K562 (cell line): ENCODE measurements at regions not wholly inside any gene's neighbourhood (a gene's known extent, or its start where the extent isn't known, plus 50 kb on each side); places are given as distances from the start of the nearest gene placed in this dataset.

Experiments used
- ATAC-seq: fragments of 200-7000 bp; cut with Tn5 transposase; 3 replicates; pipeline ENCODE4 v1.9.1; 2020; ENCODE audit warnings: moderate library complexity
- BruUV-seq: library from RNA; stranded (reverse); fragments of 400-500 nt; replicated peaks from 2 replicates; lab custom pipeline; 2021; lab: Mats Ljungman, UMichigan
- CTCF ChIA-PET: fragments of 300-600 bp; formaldehyde crosslinking; extraction: SDS; loops from one replicate; lab custom pipeline; 2021; ENCODE audit warnings: low intra/inter-chr PET ratio; lab: Yijun Ruan, JAX
- POLR2A ChIA-PET: fragments of 300-600, 350-650 bp; sonication (Branson Sonifier 250); formaldehyde crosslinking; extraction: SDS; loops from one replicate; lab custom pipeline; 2021; ENCODE audit warnings: antibody characterized with exemption, inconsistent platforms; lab: Yijun Ruan, JAX
- DNase-seq, 4 experiments: peaks; one replicate each; pipeline versions ENCODE4 v3.0.0 to v3.0.0-alpha.2; 2011 to 2018; ENCODE audit warnings: low spot score in 3 of 4, mixed read lengths in 3 of 4; ENCODE audit errors: extremely low read depth in 1 of 4
- FAIRE-seq: peaks from 2 replicates; lab custom pipeline; 2011; peaks lifted over from hg19 to GRCh38; lab: Jason Lieb, UNC
- H2AFZ ChIP-seq: 2 replicates; pipeline ENCODE4 v1.6.0; 2011; ENCODE audit warnings: low read depth, low read length, control low read depth, inconsistent platforms
- H3K27ac ChIP-seq: fragments of 200-600 bp; 3 replicates; pipeline ENCODE4 v1.8.0; 2011; ENCODE audit warnings: low read depth, mild to moderate bottlenecking, control low read depth, inconsistent platforms, low read length, moderate library complexity, mixed read lengths; ENCODE audit errors: extremely low read depth
- H3K27me3 ChIP-seq, 2 experiments: fragments of 300-600 bp in 1 of 2; 2 replicates in 1 of 2; 3 replicates in 1 of 2; pipeline versions ENCODE4 v1.6.0 to v1.8.0; 2011; ENCODE audit warnings: inconsistent platforms in 2 of 2, low read length in 2 of 2, mild to moderate bottlenecking in 1 of 2, mixed read lengths in 1 of 2, moderate library complexity in 1 of 2; ENCODE audit not compliant: control insufficient read depth in 2 of 2, insufficient read depth in 2 of 2
- H3K36me3 ChIP-seq: fragments of 300-600 bp; 3 replicates; pipeline ENCODE4 v1.8.0; 2011; ENCODE audit warnings: mild to moderate bottlenecking, low read length, inconsistent platforms; ENCODE audit not compliant: control insufficient read depth, insufficient read depth
- H3K4me1 ChIP-seq, 2 experiments: fragments of 200-600 bp in 1 of 2; replicated peaks in 1 of 2; 2 replicates in 1 of 2; 3 replicates in 1 of 2; pipeline versions ENCODE4 v1.5.1 to v1.8.0; 2011; ENCODE audit warnings: inconsistent platforms in 2 of 2, low read length in 2 of 2, mild to moderate bottlenecking in 1 of 2, mixed read lengths in 1 of 2, moderate library complexity in 1 of 2; ENCODE audit not compliant: control insufficient read depth in 2 of 2, insufficient read depth in 2 of 2
- H3K4me2 ChIP-seq: 2 replicates; pipeline ENCODE4 v1.6.1; 2011; ENCODE audit warnings: low read length, control low read depth, inconsistent platforms, mixed read lengths; ENCODE audit not compliant: insufficient read depth
- H3K4me3 ChIP-seq: fragments of 200-600 bp; sonication (generic), shearing (Covaris generic); 2 replicates; pipeline ENCODE4 v1.5.1; 2016; ENCODE audit warnings: control low read depth, inconsistent platforms
- H3K79me2 ChIP-seq: fragments of 200-600 bp; 3 replicates; pipeline ENCODE4 v1.8.0; 2011; ENCODE audit warnings: low read length, inconsistent platforms; ENCODE audit not compliant: control insufficient read depth, insufficient read depth
- H3K9ac ChIP-seq, 2 experiments: 2 replicates each; pipeline versions ENCODE4 v1.6.0 to v1.6.1; 2011; ENCODE audit warnings: low read depth in 2 of 2, low read length in 2 of 2, control low read depth in 1 of 2, inconsistent platforms in 1 of 2, mild to moderate bottlenecking in 1 of 2, mixed read lengths in 1 of 2; ENCODE audit not compliant: insufficient read depth in 1 of 2
- H3K9me1 ChIP-seq: one replicate; pipeline ENCODE4 v1.6.0; 2011; ENCODE audit warnings: inconsistent platforms, mild to moderate bottlenecking, low read length, moderate library complexity; ENCODE audit not compliant: control insufficient read depth, insufficient read depth
- H3K9me3 ChIP-seq: replicated peaks from 2 replicates; pipeline ENCODE4 v1.5.1; 2011; ENCODE audit warnings: low read depth, low read length, inconsistent platforms; ENCODE audit not compliant: control insufficient read depth, insufficient read depth
- H4K20me1 ChIP-seq: replicated peaks from 2 replicates; pipeline ENCODE4 v1.6.1; 2011; ENCODE audit warnings: low read length, inconsistent platforms, mixed read lengths; ENCODE audit not compliant: control insufficient read depth, insufficient read depth
- CHD1 ChIP-seq: fragments of 200-600 bp; sonication (generic); IDR thresholded peaks from one replicate; pipeline ENCODE4 v1.6.1; 2012; ENCODE audit warnings: mild to moderate bottlenecking, moderate library complexity, low read length, inconsistent platforms
- CREB3 ChIP-seq: fragments of 450-650 bp; conservative IDR thresholded peaks from 2 replicates; pipeline ENCODE4 v1.6.1; 2016; ENCODE audit warnings: missing genetic modification characterization, low read depth, mild to moderate bottlenecking, missing compliant biosample characterization, moderate library complexity
- GATA2 ChIP-seq: sonication (generic); formaldehyde crosslinking; IDR thresholded peaks from 2 replicates; pipeline ENCODE4 v1.4.0; 2020; ENCODE audit warnings: mild to moderate bottlenecking, missing genetic modification reagents
- HNRNPLL ChIP-seq: fragments of 200-400 bp; formaldehyde crosslinking; IDR thresholded peaks from 2 replicates; pipeline ENCODE4 v1.6.1; 2017; ENCODE audit warnings: low read length, low read depth, mild to moderate bottlenecking; ENCODE audit not compliant: poor library complexity, severe bottlenecking
- SIRT6 ChIP-seq: IDR thresholded peaks from one replicate; pipeline ENCODE4 v1.6.1; 2012; ENCODE audit warnings: low read depth, mild to moderate bottlenecking, control low read depth, inconsistent platforms, low read length, moderate library complexity
- TEAD2 ChIP-seq: fragments of 450-650 bp; IDR thresholded peaks from 2 replicates; pipeline ENCODE4 v1.6.1; 2016; ENCODE audit warnings: missing genetic modification characterization, control low read depth, missing compliant biosample characterization
- ZNF384 ChIP-seq: IDR thresholded peaks from 2 replicates; pipeline ENCODE4 v1.6.1; 2012; ENCODE audit warnings: low read depth, low read length, improper control_type of control experiment
- WGBS: fragments of 100-300 bp; shearing (Covaris generic); methylation state at CpG from one replicate; pipeline ENCODE4 v1.1.6; 2016; ENCODE audit warnings: low coverage, mixed read lengths; ENCODE audit not compliant: insufficient coverage; ENCODE audit errors: missing lambda C conversion rate; 5-methylcytosine and 5-hydroxymethylcytosine counted together
- in situ Hi-C: fragments of 300-500 bp; cut with MboI; formaldehyde crosslinking; loops from 4 replicates; pipeline ENCODE4 v1.15.0; 2018; ENCODE audit warnings: inconsistent platforms, mixed read lengths
- intact Hi-C: fragments of 100-400 bp; cut with micrococcal nuclease; formaldehyde crosslinking; loops from 2 replicates; pipeline ENCODE4 v1.14.2; 2022

GRCh38 chr1:187871177-187871845 lies 1042.6 kb downstream of the PLA2G4A start:
- Histone ChIP-seq H3K4me2 (no peak overlapping the region), H3K9me1 (no peaks in the 10 kb centered on the region), H2AFZ (no peak overlapping the region), H3K9ac (no peak overlapping the region), H3K36me3 (no peaks in the 10 kb centered on the region), H4K20me1 (no peaks in the 10 kb centered on the region), H3K79me2 (no peaks in the 10 kb centered on the region), H3K4me1 (no peaks in the 10 kb centered on the region), H3K4me3 (no peak overlapping the region), H3K27ac (no peak overlapping the region), H3K9me3 (no peaks in the 10 kb centered on the region), H3K27me3 (no peaks in the 10 kb centered on the region)
- WGBS: 5% methylated on average over 2 of the region's 2 CpGs
- BruUV-seq: no TSS peak
- in situ Hi-C loops: no loop called here
- intact Hi-C loops: no loop called here
- ChIA-PET POLR2A (no interaction called here), CTCF (no interaction called here)
- no peak for DNase-seq
- no peak for TF ChIP-seq GATA2 (CRISPR knock-in tag)
- TF ChIP-seq ZNF384: no peak
- TF ChIP-seq HNRNPLL: no peak
- no peak for TF ChIP-seq SIRT6
- no peak for TF ChIP-seq CHD1
- TF ChIP-seq CREB3 (tag): no peak
- no peak for TF ChIP-seq TEAD2 (tag)
- no peak for FAIRE-seq
- no peak for ATAC-seq
